GM18909 (cell line): ENCODE measurements at regions not wholly inside any gene's neighbourhood (a gene's known extent, or its start where the extent isn't known, plus 50 kb on each side); places are given as distances from the start of the nearest gene placed in this dataset.
"Not testable (repeated sequence)": the region's sequence is repeated elsewhere in the genome, so short reads cannot be mapped to it uniquely, and the experiment has no call there.

Experiments
- ATAC-seq: cut with Tn5 transposase; IDR thresholded peaks from one replicate; pipeline ENCODE4 v1.9.1; 2021; ENCODE audit warnings: mild to moderate bottlenecking; ENCODE audit not compliant: unreplicated experiment, poor library complexity

- no peak for ATAC-seq
Observed at GRCh38 chr1:95506736-95507414, 272.9 kb downstream of the RWDD3 start.

- ATAC-seq: no peak
Observed at GRCh38 chr1:95509989-95510388, 276.0 kb downstream of the RWDD3 start.

DNA sequence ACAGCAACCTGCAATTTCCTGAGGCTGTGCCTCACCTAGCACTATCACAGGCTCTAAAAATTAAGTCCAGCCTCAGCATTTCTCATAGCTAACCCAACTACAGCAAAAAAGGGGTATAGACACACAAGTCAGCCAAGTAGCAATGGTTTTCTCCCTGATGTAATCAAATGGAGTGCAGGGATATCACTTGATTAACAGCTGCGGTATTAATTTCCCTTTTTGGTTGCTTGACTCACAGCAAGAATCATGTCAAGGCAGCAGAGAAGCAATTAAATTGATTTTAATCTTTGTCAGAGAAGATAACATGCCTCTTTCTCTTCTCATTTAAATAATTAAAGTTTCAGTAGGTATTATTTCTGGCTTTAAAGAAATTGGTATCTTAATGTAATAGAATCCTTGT is 278.9 kb downstream of the RWDD3 start:
- no peak for ATAC-seq

DNA sequence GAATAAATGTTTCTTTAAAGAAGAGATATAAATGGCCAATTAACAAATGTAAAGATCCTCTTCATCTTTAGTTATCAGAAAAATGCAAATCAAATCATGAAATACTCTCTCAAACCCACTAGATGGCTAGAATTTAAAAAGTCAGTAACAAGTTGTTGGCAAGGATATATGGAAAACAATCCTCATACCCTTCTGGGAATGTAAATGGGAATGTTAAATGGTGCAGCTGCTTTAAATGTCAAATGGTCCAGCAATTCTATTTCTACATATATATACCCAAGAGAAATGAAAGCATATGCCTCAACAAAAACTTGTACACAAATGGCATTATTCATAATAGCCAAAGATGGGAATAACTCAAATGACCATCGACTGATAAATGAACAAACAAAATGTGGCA is 283.5 kb downstream of the RWDD3 start:
- ATAC-seq: no peak

DNA sequence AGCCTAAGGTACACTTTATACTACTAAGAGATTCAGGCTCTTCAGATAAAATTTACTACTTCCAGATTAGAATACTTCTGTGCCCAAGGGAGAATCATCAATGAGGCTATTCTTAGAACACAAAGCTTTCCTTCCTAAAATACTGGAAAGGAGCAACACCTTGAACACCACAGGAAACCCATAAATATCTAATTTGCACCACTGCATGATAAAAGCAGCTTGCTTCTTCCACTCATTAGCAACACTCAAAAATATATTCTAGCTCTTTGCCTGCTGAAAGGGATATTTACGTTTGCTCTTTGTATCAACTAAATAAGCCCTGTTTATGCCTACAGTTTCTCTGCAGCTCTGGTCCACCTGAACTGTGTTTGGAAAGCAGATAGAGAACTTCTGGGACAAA is 284.3 kb downstream of the RWDD3 start:
- no peak for ATAC-seq

- ATAC-seq: no peak
Observed at GRCh38 chr1:95520390-95520789, 286.4 kb downstream of the RWDD3 start.

DNA sequence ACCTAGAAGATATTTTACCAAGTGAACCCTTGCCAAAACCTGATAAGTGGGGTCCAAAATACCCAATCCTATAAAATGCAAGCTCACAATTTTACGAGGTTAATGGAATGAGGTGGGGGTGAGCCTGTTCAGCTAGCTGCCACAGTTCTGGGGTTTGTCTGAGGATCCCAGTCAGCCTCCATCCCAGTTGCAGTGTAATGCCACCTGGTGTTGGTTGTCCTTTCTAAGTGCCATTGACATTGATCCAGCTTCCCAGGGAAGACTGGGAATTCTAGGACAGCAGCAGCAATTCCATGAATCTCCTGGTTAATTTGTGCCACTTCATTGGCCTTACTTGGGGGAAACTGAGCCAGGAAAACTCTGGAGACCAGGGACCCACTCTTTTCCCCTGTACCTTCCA is 298.3 kb downstream of the RWDD3 start:
- no peak for ATAC-seq

GRCh38 chr1:95534985-95535384 is 301.0 kb downstream of the RWDD3 start:
- no peak for ATAC-seq

GRCh38 chr1:95535614-95536013 is 301.6 kb downstream of the RWDD3 start:
- ATAC-seq: no peak

GRCh38 chr1:95536501-95536900 is 302.5 kb downstream of the RWDD3 start:
- ATAC-seq: no peak

DNA sequence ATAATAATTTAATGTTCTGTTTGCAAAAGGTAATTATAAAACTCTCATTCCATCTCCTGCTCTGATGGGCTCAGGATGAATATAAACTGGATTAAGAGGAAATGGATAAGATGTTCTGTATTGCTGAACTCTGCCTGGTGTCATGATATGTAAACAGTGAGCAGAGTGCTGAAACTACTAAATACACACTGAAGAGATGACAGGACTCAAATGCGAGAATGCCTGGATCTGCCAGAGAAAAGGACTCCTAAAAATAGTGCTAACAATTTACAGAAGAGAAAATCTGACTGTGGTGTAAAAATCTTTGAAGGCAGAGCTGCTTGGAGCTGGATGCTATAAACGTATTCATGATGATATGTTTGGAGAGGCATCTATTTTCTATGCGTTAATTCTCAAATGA is 303.2 kb downstream of the RWDD3 start:
- no peak for ATAC-seq

DNA sequence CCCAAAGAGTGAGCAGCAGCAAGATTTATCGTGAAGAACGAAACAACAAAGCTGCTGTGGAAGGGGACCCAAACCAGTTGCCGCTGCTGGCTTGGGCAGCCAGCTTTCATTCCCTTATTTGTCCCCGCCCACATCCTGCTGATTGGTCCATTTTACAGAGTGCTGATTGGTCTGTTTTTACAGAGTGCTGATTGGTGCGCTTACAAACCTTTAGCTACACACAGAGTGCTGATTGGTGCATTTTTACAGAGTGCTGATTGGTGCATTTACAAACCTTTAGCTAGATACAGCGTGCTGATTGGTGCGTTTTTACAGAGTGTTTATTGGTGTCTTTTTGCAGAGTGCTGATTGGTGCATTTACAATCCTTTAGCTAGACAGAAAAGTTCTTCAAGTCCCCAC is 304.2 kb downstream of the RWDD3 start:
- ATAC-seq: not testable (repeated sequence)

- ATAC-seq: no peak
Observed at GRCh38 chr1:95542936-95543335, 308.9 kb downstream of the RWDD3 start.

DNA sequence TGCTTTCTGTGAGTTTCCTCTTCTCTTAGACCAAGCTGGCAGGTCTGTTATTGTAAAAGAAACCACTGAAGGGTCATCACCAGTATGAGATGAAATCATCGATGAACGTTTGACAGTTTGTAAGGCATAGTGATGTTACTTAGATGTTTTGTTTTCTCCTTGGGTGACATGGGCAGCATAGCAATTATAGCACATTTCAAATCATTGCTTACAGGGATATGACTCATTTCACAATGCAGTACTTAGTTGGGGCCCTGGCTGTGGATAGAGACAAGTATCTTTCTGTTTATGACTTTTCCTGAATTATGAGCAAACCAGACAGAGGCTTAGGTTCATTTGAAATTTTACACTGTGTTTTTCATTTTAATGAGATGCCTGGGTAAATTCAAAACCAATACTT is 313.0 kb downstream of the RWDD3 start:
- ATAC-seq: no peak

DNA sequence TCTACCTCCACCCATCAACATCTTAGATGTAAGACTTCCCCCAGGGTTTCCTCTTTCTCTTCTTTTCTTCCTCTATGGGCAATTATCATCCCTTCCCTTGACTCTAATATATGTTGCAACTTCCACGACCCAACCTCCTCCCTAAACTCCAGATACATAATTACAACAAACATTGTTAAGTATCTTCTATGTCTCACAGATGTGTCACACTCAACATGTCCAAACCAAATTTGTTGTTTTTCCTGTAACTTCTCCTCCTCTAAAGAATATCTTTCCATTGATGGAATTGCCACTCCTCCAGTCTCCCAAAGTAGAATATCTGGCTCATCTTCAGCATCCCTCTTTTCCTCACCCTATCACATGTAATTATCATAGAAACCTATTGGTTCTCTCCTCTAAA is 314.2 kb downstream of the RWDD3 start:
- no peak for ATAC-seq

GRCh38 chr1:95551201-95551600 is 317.2 kb downstream of the RWDD3 start:
- ATAC-seq: no peak

GRCh38 chr1:95553595-95553994 is 319.6 kb downstream of the RWDD3 start:
- no peak for ATAC-seq

DNA sequence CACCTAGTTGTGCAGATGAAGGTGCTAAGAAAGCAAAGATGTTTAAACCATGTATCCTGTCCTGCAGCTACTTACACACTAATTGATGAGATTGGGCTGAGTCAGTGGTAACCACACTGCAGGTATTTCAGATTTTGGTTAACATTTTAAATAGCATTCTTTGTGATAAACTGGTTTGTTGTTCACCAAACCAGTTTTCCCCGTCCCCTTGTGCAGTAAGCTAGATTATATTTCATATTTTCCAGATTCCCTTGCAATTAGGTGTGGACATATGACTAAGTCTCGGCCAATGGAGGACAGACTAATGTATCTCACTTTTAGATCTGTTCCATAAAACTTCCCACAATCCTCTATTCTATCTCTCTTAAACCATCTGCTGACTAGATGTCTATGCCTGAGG is 320.4 kb downstream of the RWDD3 start:
- ATAC-seq: no peak

- no peak for ATAC-seq
Observed at GRCh38 chr1:95558791-95559190, 324.8 kb downstream of the RWDD3 start.

DNA sequence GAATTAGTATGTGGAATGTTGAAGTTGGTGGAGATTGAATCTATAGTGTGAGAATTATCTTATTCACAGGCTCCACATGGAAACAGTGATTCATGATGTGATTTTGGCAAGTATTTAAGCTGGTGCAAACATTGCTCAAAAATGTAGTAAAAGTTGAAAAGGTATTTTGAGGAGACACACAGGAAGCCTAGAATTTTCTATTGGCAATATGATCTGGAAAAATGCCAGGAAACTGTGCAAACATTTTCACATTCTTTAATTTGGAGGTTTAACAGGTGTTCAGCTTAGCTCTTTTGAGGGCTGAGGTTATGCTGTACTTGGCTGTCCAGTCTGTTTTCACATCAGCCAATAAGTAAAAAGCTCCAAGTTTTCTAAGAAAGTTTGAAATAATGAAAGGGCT is 327.3 kb downstream of the RWDD3 start:
- no peak for ATAC-seq

DNA sequence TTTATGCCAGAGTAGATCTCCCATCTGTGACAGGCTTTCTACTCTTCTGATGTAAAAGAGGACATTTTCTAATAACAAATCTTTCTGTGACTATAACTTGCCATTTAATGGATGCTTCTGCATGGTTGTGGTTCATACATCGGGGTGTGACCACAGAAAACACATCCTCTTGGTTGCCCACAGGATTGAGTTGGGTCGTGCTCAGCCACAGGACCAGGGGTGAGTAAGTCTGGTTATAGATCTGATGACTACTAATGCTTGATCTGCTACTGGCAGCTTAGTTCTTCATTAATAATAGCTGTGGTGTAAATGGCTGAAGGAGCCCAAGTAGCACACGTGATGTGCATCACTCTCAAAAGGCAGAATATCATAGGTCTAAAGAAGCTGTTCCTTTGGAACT is 328.2 kb downstream of the RWDD3 start:
- ATAC-seq: no peak

DNA sequence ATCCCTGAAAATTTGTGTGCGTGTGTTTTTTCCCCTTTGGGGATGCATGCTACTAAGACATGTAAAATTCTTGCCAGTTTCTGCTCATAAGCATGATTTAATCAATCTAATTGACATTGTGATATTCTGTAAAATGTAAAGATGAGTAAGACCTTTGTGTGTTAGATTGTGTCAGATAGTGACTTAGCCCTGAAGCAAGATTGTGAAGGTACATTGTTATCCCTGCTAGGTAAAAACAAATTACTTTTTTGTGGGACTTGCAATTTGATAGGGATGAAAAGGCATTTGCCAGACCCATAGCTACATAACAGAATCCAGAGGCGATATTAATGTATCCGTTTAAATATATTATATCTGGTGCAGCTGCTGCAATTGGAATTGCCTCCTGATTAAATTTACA is 338.0 kb downstream of the RWDD3 start:
- no peak for ATAC-seq

- no peak for ATAC-seq
Observed at GRCh38 chr1:95572962-95573361, 339.0 kb downstream of the RWDD3 start.
